Epithelial cell of esophagus (primary cell): ENCODE measurements at regions not wholly inside any gene's neighbourhood (a gene's known extent, or its start where the extent isn't known, plus 50 kb on each side); places are given as distances from the start of the nearest gene placed in this dataset.

Experiments used
- DNase-seq: peaks from one replicate; pipeline ENCODE4 v3.0.0; 2010; ENCODE audit warnings: low read depth
- H3K4me3 ChIP-seq: 2 replicates; pipeline ENCODE4 v1.5.1; 2011; ENCODE audit warnings: mild to moderate bottlenecking, low read length, control low read depth
- TF ChIP-seq, protein P1 (sequence below): IDR thresholded peaks from 2 replicates; pipeline ENCODE4 v1.5.1; 2011; ENCODE audit warnings: low read depth, mild to moderate bottlenecking, low read length, control low read depth, inconsistent platforms; ENCODE audit not compliant: insufficient read depth; ENCODE audit errors: missing control alignments

GRCh38 chr4:79623021-79623870, 215.2 kb upstream of the GK2 start:
- TF ChIP-seq, protein P1, sequence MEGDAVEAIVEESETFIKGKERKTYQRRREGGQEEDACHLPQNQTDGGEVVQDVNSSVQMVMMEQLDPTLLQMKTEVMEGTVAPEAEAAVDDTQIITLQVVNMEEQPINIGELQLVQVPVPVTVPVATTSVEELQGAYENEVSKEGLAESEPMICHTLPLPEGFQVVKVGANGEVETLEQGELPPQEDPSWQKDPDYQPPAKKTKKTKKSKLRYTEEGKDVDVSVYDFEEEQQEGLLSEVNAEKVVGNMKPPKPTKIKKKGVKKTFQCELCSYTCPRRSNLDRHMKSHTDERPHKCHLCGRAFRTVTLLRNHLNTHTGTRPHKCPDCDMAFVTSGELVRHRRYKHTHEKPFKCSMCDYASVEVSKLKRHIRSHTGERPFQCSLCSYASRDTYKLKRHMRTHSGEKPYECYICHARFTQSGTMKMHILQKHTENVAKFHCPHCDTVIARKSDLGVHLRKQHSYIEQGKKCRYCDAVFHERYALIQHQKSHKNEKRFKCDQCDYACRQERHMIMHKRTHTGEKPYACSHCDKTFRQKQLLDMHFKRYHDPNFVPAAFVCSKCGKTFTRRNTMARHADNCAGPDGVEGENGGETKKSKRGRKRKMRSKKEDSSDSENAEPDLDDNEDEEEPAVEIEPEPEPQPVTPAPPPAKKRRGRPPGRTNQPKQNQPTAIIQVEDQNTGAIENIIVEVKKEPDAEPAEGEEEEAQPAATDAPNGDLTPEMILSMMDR, result no peak
- DNase-seq, result no peak
- no peak overlapping the region for H3K4me3 ChIP-seq

DNA sequence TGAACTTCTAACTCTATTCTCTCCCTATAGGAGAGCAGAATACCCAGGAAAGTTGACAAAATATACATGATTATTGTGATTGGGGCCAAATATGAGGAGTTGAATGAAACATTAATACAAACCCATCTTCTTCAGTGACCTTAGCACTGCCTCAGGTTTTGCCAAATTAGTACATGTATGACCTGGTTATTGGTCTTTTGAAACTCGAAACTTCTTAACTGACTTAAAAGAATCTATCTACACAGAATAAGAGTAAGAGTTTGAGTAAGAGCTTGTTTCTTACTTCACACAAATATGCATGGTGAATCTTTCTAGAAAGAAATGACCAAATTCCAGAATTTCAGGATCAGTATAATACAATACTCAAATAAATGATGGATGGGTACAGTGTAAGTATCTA, 213.0 kb upstream of the GK2 start:
- H3K4me3 ChIP-seq, result no peak overlapping the region
- DNase-seq, result no peak
- TF ChIP-seq, protein P1, result no peak

DNA sequence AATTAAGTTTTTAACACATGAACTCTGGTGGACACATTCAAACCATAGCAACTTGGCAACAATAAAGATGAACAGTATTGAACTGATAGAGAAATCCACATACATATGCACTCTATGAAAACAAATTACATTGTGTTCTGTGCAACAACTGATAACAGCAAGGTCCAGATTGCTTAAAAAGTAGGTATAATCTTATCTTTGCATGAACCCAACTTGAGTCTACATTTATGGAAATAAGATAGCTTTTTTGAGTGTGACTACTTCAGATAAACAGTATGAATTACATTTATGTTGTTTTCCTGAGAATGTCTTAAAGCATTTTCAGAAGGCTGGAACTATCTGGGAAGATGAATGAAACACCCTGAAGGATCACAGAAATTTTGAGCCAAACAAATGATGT, 212.6 kb upstream of the GK2 start:
- TF ChIP-seq, protein P1, result no peak
- no peak for DNase-seq
- no peak overlapping the region for H3K4me3 ChIP-seq

DNA sequence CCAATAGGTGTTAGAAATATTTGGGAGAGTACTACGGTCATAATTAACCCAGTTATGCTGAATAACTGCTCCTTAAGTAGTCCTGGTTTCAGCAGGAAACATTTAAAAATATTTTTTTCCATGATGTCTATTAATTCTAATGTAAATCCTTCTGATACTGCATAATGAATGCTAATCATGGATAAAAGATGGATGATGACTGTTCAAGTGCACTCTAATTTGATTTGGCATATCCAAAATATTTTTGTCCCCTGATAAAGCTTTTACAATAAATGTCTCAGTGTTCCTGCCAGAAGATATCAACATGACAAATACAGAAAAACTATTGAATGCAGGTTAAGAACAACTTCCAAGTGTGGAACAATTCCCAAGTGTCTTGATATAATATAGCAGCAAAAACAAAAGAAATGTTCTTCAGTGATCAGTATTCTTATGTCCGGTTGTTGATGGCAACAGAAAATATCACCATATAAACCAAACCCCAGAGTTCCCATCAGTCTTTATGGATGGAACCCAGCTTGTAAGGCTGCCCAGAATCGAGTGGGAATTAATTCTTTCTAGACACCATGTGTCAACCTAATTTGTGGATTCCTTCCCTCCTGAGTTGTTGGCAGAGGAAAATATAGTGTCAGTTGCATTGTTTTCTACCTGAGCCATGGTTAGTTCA, 205.4 kb upstream of the GK2 start:
- DNase-seq, result no peak
- no peak overlapping the region for H3K4me3 ChIP-seq
- TF ChIP-seq, protein P1, result no peak

GRCh38 chr4:79611026-79611425, 203.0 kb upstream of the GK2 start:
- no peak for DNase-seq
- no peak overlapping the region for H3K4me3 ChIP-seq
- TF ChIP-seq, protein P1, result no peak

- TF ChIP-seq, protein P1, result no peak
- no peak overlapping the region for H3K4me3 ChIP-seq
- no peak for DNase-seq
Observed at GRCh38 chr4:79609817-79610216, 201.8 kb upstream of the GK2 start.
